ENCODE measurements at regions not wholly inside any gene's neighbourhood (a gene's known extent, or its start where the extent isn't known, plus 50 kb on each side); places are given as distances from the start of the nearest gene placed in this dataset.

GRCh38 chr2:187878112-187878511 lies 323.9 kb upstream of the TFPI start:
- H3K4ac ChIP-seq (replicated peaks; ENCODE audit: insufficient read length, low read depth, low read length), result no peak overlapping the region
- no peak overlapping the region for H3K23ac ChIP-seq (ENCODE audit: insufficient read length)
- no peak overlapping the region for H4K8ac ChIP-seq (ENCODE audit: extremely low read depth, insufficient read depth, low read length)
- no peaks in the 10 kb centered on the region for H3K79me2 ChIP-seq (ENCODE audit: control insufficient read depth in 1 of 2, insufficient read depth in 2 of 2, low read length in 2 of 2)
- CTCF ChIA-PET (ENCODE audit: partially characterized antibody), result interaction anchor here (1.0 kb wide), 1 partner anchor 37 kb away, joined by 3 read pairs; no protein-coding TSS in a partner anchor
- H2AFZ ChIP-seq (ENCODE audit: low read length), result no peak overlapping the region
- no peak overlapping the region for H2AK5ac ChIP-seq (ENCODE audit: low read depth, low read length)
- no peak overlapping the region for H2BK15ac ChIP-seq (ENCODE audit: low read length)
- H3K9ac ChIP-seq (replicated peaks in 1 of 4; ENCODE audit: extremely low read depth in 1 of 4, low read depth in 3 of 4, low read length in 3 of 4), result no peak overlapping the region
- POLR2A ChIA-PET (ENCODE audit: partially characterized antibody), result no interaction called here
- no peaks in the 10 kb centered on the region for H3K79me1 ChIP-seq (ENCODE audit: low read depth, low read length)
- DNase-seq (ENCODE audit: low read depth in 1 of 2, low spot score in 2 of 2) (no peak), FAIRE-seq (no peak)
- H4K20me1 ChIP-seq (replicated peaks in 1 of 2; ENCODE audit: control insufficient read depth in 1 of 2, insufficient read depth in 2 of 2, low read length in 2 of 2), result no peaks in the 10 kb centered on the region
- H4K91ac ChIP-seq (replicated peaks; ENCODE audit: insufficient read length, low read length), result no peak overlapping the region
- H3K14ac ChIP-seq (ENCODE audit: insufficient read length), result no peak overlapping the region
- H2BK12ac ChIP-seq (ENCODE audit: low read depth, low read length), result no peak overlapping the region
- no peak overlapping the region for H3K4me2 ChIP-seq (ENCODE audit: insufficient read depth in 1 of 2, low read depth in 2 of 2, low read length in 2 of 2)
- no peak overlapping the region for H3K56ac ChIP-seq (replicated peaks; ENCODE audit: insufficient read length, low read depth, low read length)
- no peak overlapping the region for H3K18ac ChIP-seq (ENCODE audit: extremely low read depth, low read length)
- no peak overlapping the region for H2BK20ac ChIP-seq (ENCODE audit: low read length)
- H4K5ac ChIP-seq (ENCODE audit: insufficient read length, low read depth, low read length), result no peak overlapping the region
- H3K23me2 ChIP-seq (ENCODE audit: low read depth, low read length), result no peaks in the 10 kb centered on the region
- no peak overlapping the region for H2BK120ac ChIP-seq (replicated peaks; ENCODE audit: low read depth, low read length)
- no peak overlapping the region for H3K27ac ChIP-seq (ENCODE audit: low read depth, low read length)
- H3K4me3 ChIP-seq (ENCODE audit: extremely low read depth in 1 of 4, insufficient read depth in 2 of 4, low read depth in 3 of 4, low read length in 4 of 4), result no peak overlapping the region
- no peaks in the 10 kb centered on the region for H3K4me1 ChIP-seq (replicated peaks in 1 of 4; ENCODE audit: control insufficient read depth in 3 of 4, insufficient read depth in 4 of 4, low read length in 3 of 4)
- H3K9me3 ChIP-seq (ENCODE audit: insufficient read depth in 2 of 2, low read depth in 1 of 2, low read length in 1 of 2), result no peaks in the 10 kb centered on the region
- H2BK5ac ChIP-seq (ENCODE audit: low read depth, low read length), result no peak overlapping the region
- 100% methylated on average over 1 of the region's 1 CpG; no CpG with 5 or more reads in 1 of the 2 experiments for WGBS, 2 experiments (ENCODE audit: extremely low coverage in 1 of 2, insufficient coverage in 1 of 2, insufficient read length in 1 of 2, insufficient replicate concordance in 2 of 2, low coverage in 1 of 2, low lambda C conversion rate in 2 of 2, missing lambda C conversion rate in 1 of 2)
- H3K36me3 ChIP-seq (ENCODE audit: control insufficient read depth in 2 of 4, insufficient read depth in 4 of 4, low read length in 3 of 4), result no peaks in the 10 kb centered on the region
- no peaks in the 10 kb centered on the region for H3K27me3 ChIP-seq (replicated peaks in 1 of 4; ENCODE audit: control insufficient read depth in 3 of 4, extremely low read depth in 1 of 4, insufficient read depth in 3 of 4, low read length in 3 of 4)
- TF ChIP-seq SRF (IDR thresholded peaks at IDR 0.05; ENCODE audit: low read depth, low read length), result no peak

Data from H1 (cell line).